HG03520 (cell line): ENCODE measurements at regions not wholly inside any gene's neighbourhood (a gene's known extent, or its start where the extent isn't known, plus 50 kb on each side); places are given as distances from the start of the nearest gene placed in this dataset.
A peak's percentile ranks its signal among the peaks of the same experiment; 100 is the strongest.

Experiments
- ATAC-seq: cut with Tn5 transposase; IDR thresholded peaks from one replicate; pipeline ENCODE4 v1.9.1; 2021; ENCODE audit warnings: mild to moderate bottlenecking, moderate library complexity; ENCODE audit not compliant: unreplicated experiment

GRCh38 chr9:103899866-103900265, 194.2 kb upstream of the SMC2 start:
- ATAC-seq = no peak

GRCh38 chr9:103900466-103900865, 193.6 kb upstream of the SMC2 start:
- ATAC-seq = no peak

GRCh38 chr9:103902263-103902662, 191.8 kb upstream of the SMC2 start:
- ATAC-seq = no peak

DNA sequence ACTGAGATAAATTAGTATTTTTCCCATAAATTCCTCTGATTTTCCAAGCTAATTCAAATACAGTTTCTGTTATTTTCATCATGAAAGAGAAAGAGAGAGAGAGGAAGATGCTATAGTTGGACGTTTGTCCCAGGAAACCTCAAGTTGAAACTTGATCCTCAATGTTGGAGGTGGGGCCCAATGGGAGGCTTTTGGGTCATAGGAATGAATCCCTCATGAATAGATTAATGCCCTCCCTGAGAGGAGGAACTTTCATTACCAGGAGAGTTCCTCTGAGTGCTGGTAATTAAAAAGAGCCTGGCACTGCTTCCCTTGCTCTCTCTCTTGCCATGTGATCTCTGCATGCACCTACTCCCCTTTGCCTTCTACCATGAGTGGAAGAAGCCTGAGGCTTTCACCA, 189.9 kb upstream of the SMC2 start:
- ATAC-seq = no peak

- no peak for ATAC-seq
These were observed 180.2 kb upstream of the SMC2 start for GRCh38 chr9:103913899-103914298.

- ATAC-seq = no peak
These were observed 174.4 kb upstream of the SMC2 start for GRCh38 chr9:103919605-103920209.

GRCh38 chr9:103928442-103928841, 165.7 kb upstream of the SMC2 start:
- no peak for ATAC-seq

- ATAC-seq = no peak
These were observed 153.0 kb upstream of the SMC2 start for GRCh38 chr9:103941104-103941503.

- no peak for ATAC-seq
These were observed 151.9 kb upstream of the SMC2 start for GRCh38 chr9:103942200-103942599.

GRCh38 chr9:103942651-103943050, 151.5 kb upstream of the SMC2 start:
- no peak for ATAC-seq

DNA sequence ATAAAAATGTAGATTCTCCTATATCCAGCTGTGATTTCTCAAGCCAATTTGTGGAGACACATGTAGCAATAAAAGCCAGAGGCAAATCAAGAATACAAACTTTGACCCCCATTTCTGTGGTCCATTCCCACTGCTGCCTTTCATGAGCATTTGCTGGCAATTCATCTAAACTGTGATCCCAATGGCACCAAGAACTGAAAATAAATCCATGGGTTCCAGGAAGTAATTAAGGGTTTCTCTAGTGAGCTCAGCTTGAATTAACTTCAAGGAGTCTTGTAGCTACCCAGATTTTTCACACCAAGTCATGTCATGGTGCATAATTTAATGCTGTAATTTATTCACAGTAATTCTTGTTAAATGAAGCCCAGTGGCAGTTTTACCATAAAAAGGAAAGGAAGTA, 145.0 kb upstream of the SMC2 start:
- no peak for ATAC-seq

DNA sequence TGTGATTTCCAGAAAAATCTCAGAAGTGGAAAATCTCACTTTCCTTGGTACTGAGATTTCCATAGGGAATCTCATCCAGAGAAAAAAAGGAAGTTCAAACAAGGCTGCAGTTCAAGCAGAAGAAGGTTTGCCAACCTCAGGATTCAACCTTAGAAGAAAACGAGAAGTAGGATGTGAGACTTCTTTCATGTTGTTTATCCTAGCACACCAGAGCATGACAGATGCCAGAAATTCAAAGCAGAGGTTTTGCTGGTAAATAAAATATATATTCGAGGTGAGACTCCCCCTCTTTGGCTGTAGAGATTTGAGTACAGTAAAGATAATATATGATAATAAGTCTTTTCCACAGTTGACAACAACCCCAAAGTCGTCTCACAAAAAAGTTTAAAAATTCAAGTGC, 116.9 kb upstream of the SMC2 start:
- ATAC-seq = no peak

- no peak for ATAC-seq
These were observed 115.7 kb upstream of the SMC2 start for GRCh38 chr9:103978396-103978795.

DNA sequence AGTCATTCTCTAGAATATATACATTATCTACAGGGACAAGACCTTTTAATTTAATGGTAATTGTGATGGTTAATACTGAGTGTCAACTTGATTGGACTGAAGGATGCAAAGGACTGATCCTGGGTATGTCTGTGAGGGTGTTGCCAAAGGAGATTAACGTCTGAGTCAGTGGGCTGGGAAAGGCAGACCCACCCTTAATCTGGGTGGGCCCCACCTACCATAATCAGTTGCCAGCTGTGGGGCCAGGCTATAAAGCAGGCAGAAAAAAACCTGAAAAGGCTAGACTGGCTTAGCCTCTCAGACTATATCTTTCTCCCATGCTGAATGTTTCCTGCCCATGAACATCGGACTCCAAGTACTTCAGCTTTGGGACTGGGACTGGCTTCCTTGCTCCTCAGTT, 112.2 kb upstream of the SMC2 start:
- no peak for ATAC-seq

DNA sequence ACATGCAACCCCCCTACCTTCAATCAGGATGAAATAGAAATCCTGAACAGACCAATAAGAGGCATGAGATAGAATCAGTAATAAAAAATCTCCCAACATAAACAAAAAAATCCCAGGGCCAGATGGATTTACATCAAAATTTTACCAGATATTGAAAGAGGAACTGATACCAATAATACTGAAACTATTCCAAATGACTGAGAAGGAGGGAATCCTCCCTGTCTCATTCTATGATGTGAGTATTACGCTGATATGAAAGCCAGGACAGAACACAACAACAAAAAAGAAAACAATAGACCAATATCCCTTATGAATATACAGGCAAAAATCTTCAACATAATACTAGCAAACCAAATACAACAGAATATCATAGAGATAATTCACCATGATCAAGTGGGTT, 109.0 kb upstream of the SMC2 start:
- no peak for ATAC-seq

DNA sequence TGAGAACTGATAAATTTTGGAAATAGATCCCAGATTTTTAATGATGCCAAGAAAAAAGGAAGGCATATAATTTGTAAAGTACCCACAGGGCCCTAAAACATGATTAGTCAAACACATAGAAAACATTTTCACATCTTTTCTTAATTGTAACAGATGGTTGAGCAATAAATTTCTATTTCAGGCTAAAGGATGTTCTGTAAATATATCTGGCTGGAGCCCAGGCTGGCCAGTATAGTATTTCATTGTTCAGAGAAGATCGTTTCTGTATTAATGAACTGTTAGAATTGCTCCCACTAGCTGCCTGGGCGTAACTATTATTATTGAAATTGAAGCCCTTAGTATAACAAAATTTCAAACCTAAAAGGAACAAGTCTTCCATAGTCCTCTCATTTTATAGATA, 105.3 kb upstream of the SMC2 start:
- no peak for ATAC-seq

DNA sequence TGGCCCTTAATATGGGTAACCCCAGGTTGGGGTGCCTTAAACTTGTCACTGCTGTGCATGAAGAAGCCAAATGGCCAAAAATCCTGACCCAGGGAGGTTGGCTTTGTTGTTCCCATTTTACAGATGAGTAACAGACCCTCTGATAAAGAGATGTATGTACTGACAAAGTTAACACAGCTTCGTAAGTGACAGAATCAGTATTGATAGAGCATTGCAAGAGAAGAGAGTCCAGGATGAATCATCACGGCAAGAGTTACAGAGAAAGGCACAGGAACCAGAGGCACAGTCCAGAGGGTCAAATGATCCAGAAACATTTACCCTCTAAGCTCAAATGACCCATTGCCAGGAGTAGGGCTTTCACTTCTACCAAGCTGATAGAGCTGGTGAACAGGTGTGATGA, 103.8 kb upstream of the SMC2 start:
- no peak for ATAC-seq

DNA sequence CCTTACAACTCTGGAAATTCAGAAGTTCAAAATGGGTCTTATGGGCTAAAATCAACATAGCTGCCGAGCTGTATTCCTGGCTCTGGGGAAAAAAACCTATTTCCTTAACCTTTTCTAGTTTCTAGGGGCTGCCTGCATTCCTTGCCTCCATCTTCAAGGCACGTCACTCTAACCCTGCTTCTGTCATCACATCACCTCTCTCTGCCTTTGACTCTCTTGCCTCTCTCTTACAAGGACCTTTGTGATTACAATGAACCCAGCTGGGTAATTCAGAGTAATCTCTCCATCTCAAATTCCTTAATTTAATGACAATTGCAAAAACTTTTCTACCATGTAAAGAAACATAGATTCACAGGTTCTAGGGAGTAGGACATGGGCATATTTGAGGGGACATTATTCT, 103.1 kb upstream of the SMC2 start:
- no peak for ATAC-seq

DNA sequence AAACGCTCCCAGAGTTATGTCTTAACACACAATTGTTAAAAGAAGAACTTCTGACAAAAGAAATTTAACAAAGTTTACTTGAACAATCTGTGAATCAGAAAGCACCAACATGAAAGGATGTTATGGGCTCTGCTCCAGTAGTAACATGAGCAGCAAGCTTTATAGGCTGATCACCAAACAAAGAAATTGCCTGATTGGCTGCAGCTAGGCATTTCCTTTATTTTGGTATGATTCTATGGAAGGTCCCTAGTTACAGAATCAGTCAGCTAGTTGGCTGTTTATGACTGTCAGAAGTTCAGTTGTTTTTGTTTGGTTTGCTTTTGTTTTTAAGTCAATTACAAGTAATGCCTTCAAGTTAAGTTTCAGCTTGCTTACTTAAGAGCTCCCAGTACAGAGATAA, 102.4 kb upstream of the SMC2 start:
- peak; percentile 71 for ATAC-seq

DNA sequence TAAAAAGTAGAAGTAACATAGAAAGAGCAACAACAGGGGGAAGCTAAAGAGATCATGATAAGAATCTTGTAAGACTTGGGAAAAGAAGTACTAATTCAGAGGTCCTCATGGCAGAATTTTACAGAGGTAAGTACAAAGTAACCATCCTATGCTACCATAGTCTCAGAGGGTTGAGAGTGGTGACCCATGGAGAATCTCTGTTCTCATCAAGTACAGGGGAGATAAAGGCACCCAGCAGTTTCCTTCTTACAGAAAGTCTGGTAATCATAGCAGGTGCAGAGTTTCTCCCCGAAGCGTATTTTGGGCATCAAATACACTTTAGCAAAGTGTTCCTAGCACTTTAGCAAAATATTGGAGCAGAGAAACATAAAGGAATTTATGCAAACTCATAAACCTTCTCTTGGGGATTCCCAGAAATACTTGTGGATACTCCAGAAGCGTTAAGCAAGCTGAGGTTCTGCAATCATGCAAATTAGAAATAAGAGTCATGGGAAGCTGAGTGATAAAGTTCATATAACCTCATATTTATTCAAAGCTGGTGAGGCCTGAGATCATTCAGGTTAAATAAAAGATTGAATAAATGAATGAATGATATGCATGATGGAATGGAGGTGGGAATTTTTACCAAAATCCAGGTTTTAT, 101.0 kb upstream of the SMC2 start:
- no peak for ATAC-seq

DNA sequence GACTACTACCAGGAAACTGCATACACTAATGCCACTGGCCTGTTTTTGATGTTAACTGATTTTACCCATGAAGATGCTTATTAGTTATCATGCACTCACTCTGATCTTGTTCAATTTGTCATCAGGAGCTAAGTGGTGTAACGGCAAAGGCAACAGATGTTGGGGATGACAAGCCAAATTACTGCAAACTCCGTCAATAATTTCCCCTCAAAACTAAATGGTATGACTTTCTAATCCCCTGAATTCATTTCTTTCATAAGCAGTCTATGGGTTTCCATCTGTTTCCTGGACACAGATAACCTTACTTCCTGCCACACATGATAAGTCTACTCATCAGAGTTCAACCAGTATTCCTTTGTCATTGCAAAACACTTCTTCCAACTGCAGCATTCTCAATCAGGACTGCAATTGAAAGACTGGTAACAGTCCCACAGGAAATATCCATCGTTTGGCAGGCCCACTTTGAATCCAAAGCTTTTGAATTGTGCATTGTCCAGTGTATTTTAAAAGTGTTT, 96.2 kb upstream of the SMC2 start:
- ATAC-seq = no peak

DNA sequence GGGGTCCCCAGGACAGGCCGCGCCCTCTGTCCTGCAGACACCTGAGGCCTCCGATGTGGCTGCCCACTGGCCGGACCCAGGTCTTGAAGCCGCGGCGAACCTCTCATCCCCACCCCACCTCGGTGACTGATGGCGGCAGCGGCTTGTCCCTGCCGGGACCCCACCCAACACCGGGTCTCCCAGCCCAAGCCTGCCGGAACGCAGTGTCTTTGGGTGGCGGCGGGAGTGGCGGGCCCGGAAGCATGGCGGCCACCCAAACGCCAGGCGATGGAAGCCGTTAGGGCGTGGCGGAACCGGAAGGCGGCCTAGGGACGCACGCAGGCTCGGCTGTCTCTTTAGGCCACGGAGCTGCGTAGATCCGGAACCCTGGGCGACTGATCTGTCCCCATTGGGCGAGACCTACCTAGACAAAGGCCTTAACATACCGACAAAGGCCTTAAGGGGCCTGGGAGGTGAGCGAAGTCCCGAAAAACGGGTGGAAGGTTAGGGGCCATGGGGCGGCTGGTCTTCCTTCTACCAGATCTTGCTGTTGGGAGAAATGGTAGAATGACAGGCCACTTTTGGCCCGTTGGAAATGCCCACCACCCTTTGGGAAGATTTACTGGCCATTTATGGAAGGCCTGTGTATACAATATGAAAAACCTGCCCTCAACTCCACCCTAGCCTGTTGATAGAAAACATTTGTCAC, 94.6 kb upstream of the SMC2 start:
- no peak for ATAC-seq
